H1 (cell line): ENCODE measurements at regions not wholly inside any gene's neighbourhood (a gene's known extent, or its start where the extent isn't known, plus 50 kb on each side); places are given as distances from the start of the nearest gene placed in this dataset.
A peak's percentile ranks its signal among the peaks of the same experiment; 100 is the strongest.

ENCODE experiments used
- CTCF ChIP-seq, 3 experiments: IDR thresholded peaks; 1 replicate in 2 of 3; 2 replicates in 1 of 3; pipeline versions ENCODE4 v1.5.1 to v1.6.1; 2011; ENCODE audit warnings: low read length in 3 of 3, mild to moderate bottlenecking in 3 of 3, inconsistent platforms in 2 of 3, low read depth in 1 of 3, moderate library complexity in 1 of 3; ENCODE audit not compliant: insufficient read depth in 1 of 3; ENCODE audit errors: control extremely low read depth in 1 of 3
- EP300 ChIP-seq, 2 experiments: IDR thresholded peaks; 1 replicate in 1 of 2; 2 replicates in 1 of 2; pipeline ENCODE4 v1.6.1; 2011 to 2012; ENCODE audit warnings: low read depth in 2 of 2, low read length in 2 of 2, mild to moderate bottlenecking in 2 of 2, borderline replicate concordance in 1 of 2, inconsistent platforms in 1 of 2, moderate library complexity in 1 of 2
- TCF12 ChIP-seq: IDR thresholded peaks from 2 replicates; pipeline ENCODE4 v1.6.1; 2011; ENCODE audit warnings: low read depth, mild to moderate bottlenecking, low read length

DNA sequence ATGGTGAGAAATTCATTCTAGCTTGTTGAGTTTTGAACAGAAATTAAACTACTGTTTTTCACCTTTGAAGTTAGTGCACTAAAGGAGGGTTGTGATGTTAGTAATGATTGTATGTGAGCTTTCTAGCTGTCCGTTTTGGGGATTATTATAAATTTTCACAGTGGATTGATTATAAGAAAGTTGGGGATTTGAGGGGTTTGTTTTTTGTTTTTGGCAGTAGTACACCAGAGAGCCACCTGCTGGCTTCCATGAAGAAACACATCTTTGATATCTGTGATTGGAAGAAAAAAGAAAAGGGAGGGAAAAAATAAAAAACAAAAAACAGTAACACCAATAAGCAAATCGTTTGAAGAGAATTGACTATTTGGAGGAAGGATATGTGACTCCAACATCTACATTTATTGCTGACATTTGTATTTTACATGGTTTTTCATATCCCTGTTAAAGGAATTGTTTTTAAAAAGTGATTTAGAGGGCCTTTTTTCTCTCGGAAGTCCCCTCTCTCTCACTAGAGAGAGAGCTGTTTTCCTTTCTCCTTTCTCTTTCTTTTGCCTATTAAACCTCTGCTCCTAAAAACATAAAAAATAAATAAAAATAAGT lies 1469.5 kb upstream of the GOT2 start:
- TF ChIP-seq CTCF (IDR thresholded peaks at IDR 0.05; ENCODE audit: control extremely low read depth in 1 of 3, insufficient read depth in 1 of 3, low read depth in 1 of 3, low read length in 3 of 3) (peak in 2 of 3 experiments; percentile 11 to 37; a peak in 2 of 4 replicates), TCF12 (no peak), EP300 (IDR thresholded peaks at IDR 0.05; ENCODE audit: borderline replicate concordance in 1 of 2, low read depth in 2 of 2, low read length in 2 of 2) (no peak)
